Kidney epithelial cell (primary cell): ENCODE measurements at regions not wholly inside any gene's neighbourhood (a gene's known extent, or its start where the extent isn't known, plus 50 kb on each side); places are given as distances from the start of the nearest gene placed in this dataset.

Experiments used
- DNase-seq: peaks from one replicate; pipeline ENCODE4 v3.0.0-alpha.2; 2010; ENCODE audit warnings: low read depth
- H3K27me3 ChIP-seq: 2 replicates; pipeline ENCODE4 v1.6.0; 2011; ENCODE audit warnings: low read length; ENCODE audit not compliant: control insufficient read depth, insufficient read depth
- H3K36me3 ChIP-seq: 2 replicates; pipeline ENCODE4 v1.5.1; 2011; ENCODE audit warnings: low read length; ENCODE audit not compliant: control insufficient read depth, insufficient read depth
- H3K4me3 ChIP-seq: 2 replicates; pipeline ENCODE4 v1.5.1; 2011; ENCODE audit warnings: low read depth, mild to moderate bottlenecking, control low read depth, low read length
- CTCF ChIP-seq: IDR thresholded peaks from 2 replicates; pipeline ENCODE4 v1.5.1; 2011; ENCODE audit warnings: mild to moderate bottlenecking, moderate library complexity, low read length, control low read depth, inconsistent platforms; ENCODE audit not compliant: insufficient read depth, poor library complexity, severe bottlenecking

GRCh38 chr16:86327321-86327720 lies 183.0 kb upstream of the FOXF1 start:
- DNase-seq = no peak
- Histone ChIP-seq H3K4me3 (no peak overlapping the region), H3K36me3 (no peaks in the 10 kb centered on the region), H3K27me3 (peaks cover 4% of the 10 kb centered on the region)
- TF ChIP-seq CTCF = no peak

- no peak for DNase-seq
- no peak overlapping the region for H3K4me3 ChIP-seq
- H3K36me3 ChIP-seq = no peaks in the 10 kb centered on the region
- TF ChIP-seq CTCF = no peak
- peaks cover 7% of the 10 kb centered on the region for H3K27me3 ChIP-seq
Observed at GRCh38 chr16:86330906-86331305, 179.4 kb upstream of the FOXF1 start.

DNA sequence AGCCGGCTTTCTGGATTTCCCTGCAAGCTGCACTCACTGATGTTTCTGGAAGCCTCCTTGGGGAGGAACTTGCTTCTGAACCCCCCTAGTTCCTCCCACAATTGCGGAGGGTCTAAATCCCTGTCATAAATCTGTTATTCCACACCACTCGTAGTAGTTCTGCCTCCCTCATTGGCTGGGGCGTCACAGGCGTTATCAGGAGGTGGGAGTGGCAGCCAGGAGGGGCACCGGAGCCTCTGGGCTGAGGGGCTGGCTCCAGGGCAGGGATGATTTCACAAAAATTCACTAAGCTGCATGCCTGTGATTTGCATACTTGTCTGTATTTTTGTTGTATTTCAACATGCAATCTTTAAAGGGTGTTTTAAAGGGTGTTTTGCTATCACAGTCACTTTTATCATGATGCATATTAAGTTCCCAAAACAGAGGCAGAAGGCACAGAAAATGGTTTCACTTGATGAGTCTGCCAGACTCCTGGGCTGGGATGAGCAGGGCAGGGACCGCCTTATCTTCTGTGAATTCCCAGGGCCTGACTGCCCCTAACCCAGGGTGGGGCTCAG lies 176.2 kb upstream of the FOXF1 start:
- no peak for DNase-seq
- Histone ChIP-seq H3K36me3 (no peaks in the 10 kb centered on the region), H3K27me3 (peaks cover 7% of the 10 kb centered on the region), H3K4me3 (no peak overlapping the region)
- TF ChIP-seq CTCF = no peak

GRCh38 chr16:86335266-86336172 lies 174.8 kb upstream of the FOXF1 start:
- peaks cover 7% of the 10 kb centered on the region for H3K27me3 ChIP-seq
- DNase-seq = no peak
- H3K4me3 ChIP-seq = no peak overlapping the region
- no peak for TF ChIP-seq CTCF
- H3K36me3 ChIP-seq = no peaks in the 10 kb centered on the region

GRCh38 chr16:86337138-86337537 lies 173.2 kb upstream of the FOXF1 start:
- Histone ChIP-seq H3K36me3 (no peaks in the 10 kb centered on the region), H3K4me3 (no peak overlapping the region), H3K27me3 (peaks cover 7% of the 10 kb centered on the region)
- DNase-seq = no peak
- TF ChIP-seq CTCF = no peak
